Lower leg skin (tissue), 3 donors: ENCODE measurements at regions not wholly inside any gene's neighbourhood (a gene's known extent, or its start where the extent isn't known, plus 50 kb on each side); places are given as distances from the start of the nearest gene placed in this dataset.

Experiments
- CTCF ChIP-seq, 3 donors: fragments of 450-650 bp; IDR thresholded peaks; one replicate each; pipeline ENCODE4 v1.5.1; 2016; ENCODE audit warnings: antibody characterized with exemption in 3 of 3, mild to moderate bottlenecking in 3 of 3, moderate library complexity in 2 of 3
- POLR2A ChIP-seq, 2 donors: fragments of 450-650 bp; IDR thresholded peaks; one replicate each; pipeline ENCODE4 v1.6.1; 2016 to 2017; ENCODE audit warnings: antibody characterized with exemption in 2 of 2, mild to moderate bottlenecking in 1 of 2, moderate library complexity in 1 of 2

GRCh38 chr1:90361026-90361425 is 356.1 kb downstream of the BARHL2 start:
- no peak for TF ChIP-seq POLR2A (IDR thresholded peaks at IDR 0.05)
- TF ChIP-seq CTCF (IDR thresholded peaks at IDR 0.05), result no peak
